HFFc6 (cell line): ENCODE measurements at regions not wholly inside any gene's neighbourhood (a gene's known extent, or its start where the extent isn't known, plus 50 kb on each side); places are given as distances from the start of the nearest gene placed in this dataset.

ENCODE experiments used
- DNase-seq: peaks from one replicate; pipeline ENCODE4 v3.0.0-alpha.2; 2018
- H3K27ac Mint-ChIP-seq: 2 replicates; pipeline ENCODE4 v1.8.0; 2020; ENCODE audit warnings: mild to moderate bottlenecking, mixed read lengths
- H3K27me3 Mint-ChIP-seq: 2 replicates; pipeline ENCODE4 v1.8.0; 2021; ENCODE audit warnings: mild to moderate bottlenecking, moderate library complexity, mixed read lengths; ENCODE audit not compliant: insufficient read depth
- H3K36me3 Mint-ChIP-seq: 2 replicates; pipeline ENCODE4 v1.8.0; 2021; ENCODE audit warnings: low read depth, mixed read lengths
- H3K4me1 Mint-ChIP-seq: 2 replicates; pipeline ENCODE4 v1.8.0; 2020; ENCODE audit warnings: low read depth, mixed read lengths
- H3K4me3 Mint-ChIP-seq: 2 replicates; pipeline ENCODE4 v1.8.0; 2020; ENCODE audit warnings: mild to moderate bottlenecking, moderate library complexity, mixed read lengths
- H3K9me3 Mint-ChIP-seq: 2 replicates; pipeline ENCODE4 v1.8.0; 2020; ENCODE audit warnings: mild to moderate bottlenecking, mixed read lengths
- CTCF ChIP-seq: fragments of 200-600 bp; sonication (generic); IDR thresholded peaks from 2 replicates; pipeline ENCODE4 v1.5.0; 2021; ENCODE audit warnings: antibody characterized with exemption, mild to moderate bottlenecking

- DNase-seq: no peak
- Mint-ChIP-seq H3K4me3 (no peak overlapping the region), H3K36me3 (no peaks in the 10 kb centered on the region), H3K4me1 (peaks cover 18% of the 10 kb centered on the region), H3K9me3 (no peaks in the 10 kb centered on the region), H3K27me3 (peaks cover 5% of the 10 kb centered on the region), H3K27ac (no peak overlapping the region)
- no peak for TF ChIP-seq CTCF
Measured at GRCh38 chr2:9769171-9770005, 73.9 kb upstream of the TAF1B start.

- Mint-ChIP-seq H3K9me3 (no peaks in the 10 kb centered on the region), H3K4me3 (peak overlapping the region; percentile 83), H3K36me3 (no peaks in the 10 kb centered on the region), H3K4me1 (peaks cover 18% of the 10 kb centered on the region), H3K27me3 (peaks cover 7% of the 10 kb centered on the region), H3K27ac (peak overlapping the region; percentile 64)
- no peak for DNase-seq
- no peak for TF ChIP-seq CTCF
Measured at GRCh38 chr2:9770006-9770307, 73.3 kb upstream of the TAF1B start.

GRCh38 chr2:9770308-9771100 is 72.8 kb upstream of the TAF1B start:
- H3K27ac Mint-ChIP-seq: peak overlapping the region; percentile 64
- DNase-seq: peak; percentile 64
- H3K4me3 Mint-ChIP-seq: peak overlapping the region; percentile 83
- no peaks in the 10 kb centered on the region for H3K36me3 Mint-ChIP-seq
- H3K27me3 Mint-ChIP-seq: peaks cover 11% of the 10 kb centered on the region
- peaks cover 18% of the 10 kb centered on the region for H3K4me1 Mint-ChIP-seq
- TF ChIP-seq CTCF: peak; percentile 90
- H3K9me3 Mint-ChIP-seq: no peaks in the 10 kb centered on the region

GRCh38 chr2:9771101-9771449 is 72.2 kb upstream of the TAF1B start:
- Mint-ChIP-seq H3K27ac (no peak overlapping the region), H3K4me3 (no peak overlapping the region; the same call in 1 of the 2 replicates), H3K36me3 (no peaks in the 10 kb centered on the region), H3K27me3 (peaks cover 13% of the 10 kb centered on the region), H3K4me1 (peaks cover 18% of the 10 kb centered on the region), H3K9me3 (no peaks in the 10 kb centered on the region)
- no peak for TF ChIP-seq CTCF
- DNase-seq: no peak

GRCh38 chr2:9771481-9772017 is 71.7 kb upstream of the TAF1B start:
- Mint-ChIP-seq H3K4me1 (peaks cover 18% of the 10 kb centered on the region), H3K9me3 (no peaks in the 10 kb centered on the region), H3K27me3 (peaks cover 13% of the 10 kb centered on the region), H3K4me3 (no peak overlapping the region), H3K27ac (peak overlapping the region; percentile 52), H3K36me3 (no peaks in the 10 kb centered on the region)
- DNase-seq: peak; percentile 69
- TF ChIP-seq CTCF: peak; percentile 41; the same call in 1 of the 2 replicates
